Hepatocyte (in vitro differentiated cells): ENCODE measurements at regions not wholly inside any gene's neighbourhood (a gene's known extent, or its start where the extent isn't known, plus 50 kb on each side); places are given as distances from the start of the nearest gene placed in this dataset.

ENCODE experiments used
- EZH2 ChIP-seq: fragments of 200-600 bp; sonication (generic); IDR thresholded peaks from 2 replicates; pipeline ENCODE4 v1.6.1; 2016; ENCODE audit warnings: antibody characterized with exemption, mild to moderate bottlenecking, borderline replicate concordance
- EZH2phosphoT487 ChIP-seq: fragments of 200-600 bp; sonication (generic); IDR thresholded peaks from one replicate; pipeline ENCODE4 v1.6.1; 2018; ENCODE audit warnings: antibody characterized with exemption, mild to moderate bottlenecking, low read depth, moderate library complexity; ENCODE audit not compliant: unreplicated experiment, severe bottlenecking
- TF ChIP-seq, protein P1 (sequence below): fragments of 200-600 bp; sonication (generic); IDR thresholded peaks from 2 replicates; pipeline ENCODE4 v1.5.1; 2016; ENCODE audit warnings: antibody characterized with exemption, mild to moderate bottlenecking; ENCODE audit not compliant: poor library complexity

GRCh38 chr5:30592833-30593232, 600.7 kb upstream of the CDH6 start:
- TF ChIP-seq, protein P1, sequence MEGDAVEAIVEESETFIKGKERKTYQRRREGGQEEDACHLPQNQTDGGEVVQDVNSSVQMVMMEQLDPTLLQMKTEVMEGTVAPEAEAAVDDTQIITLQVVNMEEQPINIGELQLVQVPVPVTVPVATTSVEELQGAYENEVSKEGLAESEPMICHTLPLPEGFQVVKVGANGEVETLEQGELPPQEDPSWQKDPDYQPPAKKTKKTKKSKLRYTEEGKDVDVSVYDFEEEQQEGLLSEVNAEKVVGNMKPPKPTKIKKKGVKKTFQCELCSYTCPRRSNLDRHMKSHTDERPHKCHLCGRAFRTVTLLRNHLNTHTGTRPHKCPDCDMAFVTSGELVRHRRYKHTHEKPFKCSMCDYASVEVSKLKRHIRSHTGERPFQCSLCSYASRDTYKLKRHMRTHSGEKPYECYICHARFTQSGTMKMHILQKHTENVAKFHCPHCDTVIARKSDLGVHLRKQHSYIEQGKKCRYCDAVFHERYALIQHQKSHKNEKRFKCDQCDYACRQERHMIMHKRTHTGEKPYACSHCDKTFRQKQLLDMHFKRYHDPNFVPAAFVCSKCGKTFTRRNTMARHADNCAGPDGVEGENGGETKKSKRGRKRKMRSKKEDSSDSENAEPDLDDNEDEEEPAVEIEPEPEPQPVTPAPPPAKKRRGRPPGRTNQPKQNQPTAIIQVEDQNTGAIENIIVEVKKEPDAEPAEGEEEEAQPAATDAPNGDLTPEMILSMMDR = no peak
- TF ChIP-seq EZH2phosphoT487 (no peak), EZH2 (no peak)
